DMS153 (cell line): ENCODE measurements at regions not wholly inside any gene's neighbourhood (a gene's known extent, or its start where the extent isn't known, plus 50 kb on each side); places are given as distances from the start of the nearest gene placed in this dataset.

ENCODE experiments used
- DNase-seq: peaks from one replicate; lab custom pipeline; 2025; lab: John Stamatoyannopoulos, UW

- DNase-seq: peak; percentile 54
These were observed 203.3 kb upstream of the HS3ST1 start for GRCh38 chr4:11632025-11632424.

- DNase-seq: no peak
These were observed 202.7 kb upstream of the HS3ST1 start for GRCh38 chr4:11631416-11631815.

- no peak for DNase-seq
These were observed 199.5 kb upstream of the HS3ST1 start for GRCh38 chr4:11628093-11628725.

GRCh38 chr4:11626066-11626465 is 197.4 kb upstream of the HS3ST1 start:
- no peak for DNase-seq

GRCh38 chr4:11625211-11625610 is 196.5 kb upstream of the HS3ST1 start:
- no peak for DNase-seq

- no peak for DNase-seq
These were observed 195.7 kb upstream of the HS3ST1 start for GRCh38 chr4:11624370-11624769.

GRCh38 chr4:11623726-11624037 is 195.0 kb upstream of the HS3ST1 start:
- no peak for DNase-seq

- no peak for DNase-seq
These were observed 194.4 kb upstream of the HS3ST1 start for GRCh38 chr4:11622961-11623725.

GRCh38 chr4:11620861-11621260 is 192.2 kb upstream of the HS3ST1 start:
- no peak for DNase-seq

GRCh38 chr4:11618666-11619282 is 190.1 kb upstream of the HS3ST1 start:
- no peak for DNase-seq

- no peak for DNase-seq
These were observed 188.2 kb upstream of the HS3ST1 start for GRCh38 chr4:11616856-11617255.

- no peak for DNase-seq
These were observed 186.9 kb upstream of the HS3ST1 start for GRCh38 chr4:11615601-11616000.

GRCh38 chr4:11614426-11614825 is 185.7 kb upstream of the HS3ST1 start:
- no peak for DNase-seq

- peak; percentile 49 for DNase-seq
These were observed 183.2 kb upstream of the HS3ST1 start for GRCh38 chr4:11611868-11612267.

GRCh38 chr4:11609751-11610150 is 181.1 kb upstream of the HS3ST1 start:
- no peak for DNase-seq

GRCh38 chr4:11608992-11609391 is 180.3 kb upstream of the HS3ST1 start:
- DNase-seq: peak; percentile 34

- DNase-seq: no peak
These were observed 177.4 kb upstream of the HS3ST1 start for GRCh38 chr4:11606078-11606477.

- no peak for DNase-seq
These were observed 176.9 kb upstream of the HS3ST1 start for GRCh38 chr4:11605597-11605996.

- DNase-seq: no peak
These were observed 176.1 kb upstream of the HS3ST1 start for GRCh38 chr4:11604821-11605220.

GRCh38 chr4:11603591-11604194 is 175.0 kb upstream of the HS3ST1 start:
- no peak for DNase-seq

- DNase-seq: no peak
These were observed 174.1 kb upstream of the HS3ST1 start for GRCh38 chr4:11602606-11603340.

- no peak for DNase-seq
These were observed 170.4 kb upstream of the HS3ST1 start for GRCh38 chr4:11599064-11599463.
